Large intestine (tissue), 3 donors: ENCODE measurements at regions not wholly inside any gene's neighbourhood (a gene's known extent, or its start where the extent isn't known, plus 50 kb on each side); places are given as distances from the start of the nearest gene placed in this dataset.

Experiments used
- DNase-seq, 2 donors: peaks; one replicate each; pipeline versions ENCODE4 v3.0.0 to v3.0.0-alpha.2; 2013
- H3K27ac ChIP-seq: one replicate; pipeline ENCODE4 v1.5.1; 2013; ENCODE audit warnings: low read length
- H3K27me3 ChIP-seq: 2 replicates; pipeline ENCODE4 v1.6.1; 2013; ENCODE audit warnings: low read length; ENCODE audit not compliant: control insufficient read depth, insufficient read depth
- H3K36me3 ChIP-seq: 2 replicates; pipeline ENCODE4 v1.6.1; 2013; ENCODE audit warnings: low read length; ENCODE audit not compliant: control insufficient read depth, insufficient read depth
- H3K4me1 ChIP-seq: one replicate; pipeline ENCODE4 v1.6.1; 2013; ENCODE audit warnings: low read length; ENCODE audit not compliant: control insufficient read depth, insufficient read depth
- H3K4me3 ChIP-seq: one replicate; pipeline ENCODE4 v1.5.1; 2013; ENCODE audit warnings: low read length
- H3K9me3 ChIP-seq: one replicate; pipeline ENCODE4 v1.6.1; 2013; ENCODE audit warnings: mild to moderate bottlenecking, low read depth, low read length, moderate library complexity; ENCODE audit not compliant: control insufficient read depth
- WGBS: methylation state at CpG from one replicate; pipeline ENCODE4 v1.1.5; 2013; ENCODE audit warnings: low lambda C conversion rate; ENCODE audit not compliant: insufficient coverage; 5-methylcytosine and 5-hydroxymethylcytosine counted together

- H3K36me3 ChIP-seq = no peaks in the 10 kb centered on the region
- H3K4me1 ChIP-seq = peaks cover 9% of the 10 kb centered on the region
- no peak for DNase-seq
- H3K4me3 ChIP-seq = no peak overlapping the region
- H3K9me3 ChIP-seq = no peaks in the 10 kb centered on the region
- WGBS = no CpG with 5 or more reads among the region's 5 CpGs
- no peaks in the 10 kb centered on the region for H3K27me3 ChIP-seq
- H3K27ac ChIP-seq = no peak overlapping the region
These were observed 111.9 kb upstream of the TNRC6C start for GRCh38 chr17:77846531-77847085.

DNA sequence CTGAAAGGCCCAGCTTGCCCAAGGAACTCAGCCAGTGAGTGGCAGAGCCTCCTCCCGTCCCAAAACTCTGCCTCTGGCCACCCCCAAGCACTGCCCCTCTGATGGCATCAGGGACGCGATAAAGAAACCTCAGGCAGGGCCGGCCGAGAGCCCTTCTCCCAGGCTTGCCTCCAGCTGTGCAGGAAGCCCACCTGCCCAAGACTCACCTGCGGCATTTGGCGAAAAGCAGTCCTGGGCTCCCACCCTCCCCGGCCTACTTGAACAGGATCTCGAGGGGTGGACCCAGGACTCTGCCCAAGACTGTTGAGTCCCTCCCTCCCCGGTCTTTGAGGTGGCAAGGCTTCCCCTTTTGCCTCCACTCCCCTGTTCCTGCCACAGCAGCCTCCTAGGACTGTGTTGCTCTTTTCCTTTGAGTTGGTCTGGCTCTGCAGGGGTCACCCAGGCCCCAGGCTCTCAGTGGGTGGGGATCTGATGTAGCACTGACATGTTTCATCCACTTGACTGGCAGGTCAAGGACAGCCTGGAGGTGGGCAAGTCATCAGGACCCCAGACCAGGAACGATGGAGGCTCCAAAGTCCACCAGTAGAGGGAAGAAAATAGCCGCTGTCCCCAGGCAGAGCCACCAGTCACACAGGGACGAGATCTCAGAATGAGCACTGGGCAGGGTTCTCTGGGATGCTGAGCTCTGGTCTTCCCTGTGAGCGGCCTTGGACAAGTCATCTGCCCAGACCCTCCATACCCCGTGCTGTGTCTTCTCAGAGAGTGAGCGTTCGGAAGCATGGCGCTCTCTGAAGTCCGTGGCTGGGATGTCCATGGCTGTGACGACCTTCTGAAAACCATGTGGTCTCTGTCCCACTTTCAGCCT, 111.0 kb upstream of the TNRC6C start:
- no peaks in the 10 kb centered on the region for H3K36me3 ChIP-seq
- DNase-seq = no peak
- H3K9me3 ChIP-seq = no peaks in the 10 kb centered on the region
- WGBS = 80% methylated on average over 1 of the region's 20 CpGs
- H3K4me1 ChIP-seq = peaks cover under 1% of the 10 kb centered on the region
- H3K4me3 ChIP-seq = no peak overlapping the region
- no peak overlapping the region for H3K27ac ChIP-seq
- H3K27me3 ChIP-seq = no peaks in the 10 kb centered on the region

DNA sequence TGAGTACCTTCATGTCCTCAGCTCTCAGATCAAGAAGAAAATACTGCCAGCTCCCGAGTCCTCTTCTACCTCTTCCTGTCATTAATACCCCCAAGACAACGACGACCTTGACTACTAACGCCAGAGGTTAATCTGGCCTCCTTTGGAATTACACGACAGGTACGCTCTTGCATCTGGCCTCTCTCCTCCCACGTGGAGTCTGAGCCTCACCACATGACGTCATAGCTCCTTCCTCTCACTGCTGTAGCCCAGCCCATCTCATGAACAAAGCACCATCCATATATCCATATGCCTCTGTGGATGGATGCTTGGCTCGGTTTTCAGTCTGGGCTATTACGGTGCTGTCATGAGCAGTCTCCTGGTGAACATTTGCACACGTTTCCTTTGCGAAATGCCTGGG, 110.2 kb upstream of the TNRC6C start:
- DNase-seq = no peak
- WGBS = no CpG with 5 or more reads among the region's 12 CpGs
- H3K27me3 ChIP-seq = no peaks in the 10 kb centered on the region
- no peak overlapping the region for H3K4me3 ChIP-seq
- no peaks in the 10 kb centered on the region for H3K36me3 ChIP-seq
- no peaks in the 10 kb centered on the region for H3K9me3 ChIP-seq
- H3K4me1 ChIP-seq = no peaks in the 10 kb centered on the region
- H3K27ac ChIP-seq = no peak overlapping the region

- WGBS = 75% methylated on average over 2 of the region's 6 CpGs
- no peak overlapping the region for H3K27ac ChIP-seq
- no peaks in the 10 kb centered on the region for H3K9me3 ChIP-seq
- H3K27me3 ChIP-seq = peaks cover 3% of the 10 kb centered on the region
- DNase-seq = peak in 1 of 2 donors; percentile 53
- H3K36me3 ChIP-seq = no peaks in the 10 kb centered on the region
- no peaks in the 10 kb centered on the region for H3K4me1 ChIP-seq
- no peak overlapping the region for H3K4me3 ChIP-seq
These were observed 109.3 kb upstream of the TNRC6C start for GRCh38 chr17:77849239-77849638.

DNA sequence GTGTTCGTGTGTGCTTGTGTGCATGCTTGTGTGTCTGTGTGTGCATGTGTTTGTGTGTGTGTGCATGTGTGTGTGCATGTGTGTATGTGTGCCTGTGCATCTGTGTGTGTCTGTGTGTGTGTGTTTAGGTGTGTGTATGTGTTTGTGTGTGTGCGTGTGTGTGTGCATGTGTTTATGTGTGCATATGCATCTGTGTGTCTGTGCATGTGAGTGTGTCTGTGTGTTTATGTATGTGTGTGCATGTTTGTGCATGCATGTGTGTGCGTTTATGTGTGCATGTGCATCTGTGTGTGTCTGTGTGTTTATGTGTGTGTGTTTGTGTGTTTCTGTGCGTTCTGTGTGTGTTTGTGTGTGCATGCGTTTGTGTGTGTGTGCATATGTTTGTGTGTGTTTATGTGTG, 106.6 kb upstream of the TNRC6C start:
- DNase-seq = no peak
- WGBS = no CpG with 5 or more reads among the region's 5 CpGs

GRCh38 chr17:77852731-77853130, 105.8 kb upstream of the TNRC6C start:
- DNase-seq = no peak
- no peak overlapping the region for H3K4me3 ChIP-seq
- H3K4me1 ChIP-seq = no peaks in the 10 kb centered on the region
- no peaks in the 10 kb centered on the region for H3K36me3 ChIP-seq
- no peak overlapping the region for H3K27ac ChIP-seq
- H3K27me3 ChIP-seq = peaks cover 7% of the 10 kb centered on the region
- H3K9me3 ChIP-seq = no peaks in the 10 kb centered on the region
- no CpG with 5 or more reads among the region's 16 CpGs for WGBS

More for the DNA sequence above, 106.6 kb upstream of the TNRC6C start:
- Histone ChIP-seq H3K27ac (no peak overlapping the region), H3K36me3 (no peaks in the 10 kb centered on the region), H3K4me1 (no peaks in the 10 kb centered on the region), H3K9me3 (no peaks in the 10 kb centered on the region), H3K27me3 (peaks cover 3% of the 10 kb centered on the region), H3K4me3 (no peak overlapping the region)

DNA sequence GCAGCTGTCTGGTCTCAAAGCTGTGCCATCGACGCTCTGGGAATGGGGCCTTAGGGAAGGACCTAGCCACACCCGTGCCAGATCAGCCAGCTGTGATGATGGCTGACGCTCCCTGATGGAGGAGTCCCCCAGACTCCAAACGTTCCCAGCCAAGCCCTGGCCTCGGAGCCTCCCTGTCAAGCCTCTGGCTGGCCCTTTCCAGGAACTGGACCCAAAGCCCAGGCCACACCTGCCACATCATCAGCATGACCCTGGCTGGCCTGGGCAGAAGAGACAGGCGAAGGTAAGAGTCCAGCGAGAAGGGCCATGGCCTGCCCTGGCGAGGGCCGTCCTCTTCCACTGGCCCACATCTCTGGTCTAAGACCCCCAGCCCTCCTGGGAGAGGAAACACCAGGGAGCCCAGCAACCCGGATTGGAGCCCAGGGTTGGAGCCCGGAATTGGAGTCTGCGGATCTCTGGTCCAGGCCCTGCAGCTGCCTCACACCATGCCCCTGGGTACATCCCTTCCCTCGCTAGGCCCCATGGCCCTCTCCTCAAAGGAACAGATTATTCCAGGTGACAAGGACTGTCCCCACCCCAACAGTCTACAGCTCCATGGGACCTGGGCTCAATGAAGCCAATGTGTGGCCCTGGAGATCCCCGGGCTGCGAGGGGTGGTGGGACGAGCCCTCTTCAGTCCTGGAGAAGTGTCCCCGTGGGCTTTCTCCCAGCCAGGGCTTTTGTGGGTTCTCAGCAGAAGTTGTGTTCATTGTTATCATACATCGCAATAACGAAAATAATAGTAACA, 105.1 kb upstream of the TNRC6C start:
- peaks cover 8% of the 10 kb centered on the region for H3K27me3 ChIP-seq
- H3K4me3 ChIP-seq = no peak overlapping the region
- H3K27ac ChIP-seq = no peak overlapping the region
- H3K4me1 ChIP-seq = no peaks in the 10 kb centered on the region
- no peak for DNase-seq
- H3K36me3 ChIP-seq = no peaks in the 10 kb centered on the region
- no CpG with 5 or more reads among the region's 20 CpGs for WGBS
- H3K9me3 ChIP-seq = no peaks in the 10 kb centered on the region

DNA sequence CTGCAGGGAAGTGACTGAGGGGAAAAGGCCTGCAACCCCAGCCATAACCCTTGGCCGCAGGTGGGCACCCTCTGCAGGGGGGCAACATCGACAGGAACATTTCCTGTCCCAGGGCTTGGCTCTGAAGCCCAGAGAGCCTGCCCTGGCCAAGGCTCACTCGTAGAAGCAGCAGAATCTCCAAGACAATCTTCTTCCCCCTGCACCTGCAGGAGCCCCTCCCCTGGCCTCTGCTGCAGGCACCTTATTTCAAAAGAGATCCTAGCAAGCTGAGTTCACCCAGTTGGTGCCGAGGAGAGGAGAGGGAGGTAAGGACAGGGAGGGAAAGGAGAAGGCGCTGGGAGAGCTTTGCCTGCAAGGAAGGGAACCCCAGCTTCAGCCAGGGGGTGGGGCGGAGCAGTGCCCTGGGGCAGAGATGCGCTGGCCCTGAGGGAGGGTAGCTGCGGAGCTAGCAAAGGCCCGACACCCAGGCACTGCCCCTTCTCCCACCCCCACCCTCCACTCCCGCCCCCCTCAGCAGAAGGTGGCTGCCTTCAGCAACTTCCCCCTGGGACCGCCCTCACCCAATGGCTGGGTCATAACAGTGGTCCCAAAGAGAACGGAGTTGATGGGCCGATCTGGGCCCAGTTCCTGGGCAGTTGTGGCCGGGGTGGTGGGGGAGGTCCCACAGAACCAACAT, 104.3 kb upstream of the TNRC6C start:
- Histone ChIP-seq H3K27ac (no peak overlapping the region), H3K27me3 (peaks cover 8% of the 10 kb centered on the region), H3K9me3 (no peaks in the 10 kb centered on the region), H3K36me3 (no peaks in the 10 kb centered on the region), H3K4me3 (no peak overlapping the region), H3K4me1 (no peaks in the 10 kb centered on the region)
- DNase-seq = no peak
- WGBS = no CpG with 5 or more reads among the region's 14 CpGs

DNA sequence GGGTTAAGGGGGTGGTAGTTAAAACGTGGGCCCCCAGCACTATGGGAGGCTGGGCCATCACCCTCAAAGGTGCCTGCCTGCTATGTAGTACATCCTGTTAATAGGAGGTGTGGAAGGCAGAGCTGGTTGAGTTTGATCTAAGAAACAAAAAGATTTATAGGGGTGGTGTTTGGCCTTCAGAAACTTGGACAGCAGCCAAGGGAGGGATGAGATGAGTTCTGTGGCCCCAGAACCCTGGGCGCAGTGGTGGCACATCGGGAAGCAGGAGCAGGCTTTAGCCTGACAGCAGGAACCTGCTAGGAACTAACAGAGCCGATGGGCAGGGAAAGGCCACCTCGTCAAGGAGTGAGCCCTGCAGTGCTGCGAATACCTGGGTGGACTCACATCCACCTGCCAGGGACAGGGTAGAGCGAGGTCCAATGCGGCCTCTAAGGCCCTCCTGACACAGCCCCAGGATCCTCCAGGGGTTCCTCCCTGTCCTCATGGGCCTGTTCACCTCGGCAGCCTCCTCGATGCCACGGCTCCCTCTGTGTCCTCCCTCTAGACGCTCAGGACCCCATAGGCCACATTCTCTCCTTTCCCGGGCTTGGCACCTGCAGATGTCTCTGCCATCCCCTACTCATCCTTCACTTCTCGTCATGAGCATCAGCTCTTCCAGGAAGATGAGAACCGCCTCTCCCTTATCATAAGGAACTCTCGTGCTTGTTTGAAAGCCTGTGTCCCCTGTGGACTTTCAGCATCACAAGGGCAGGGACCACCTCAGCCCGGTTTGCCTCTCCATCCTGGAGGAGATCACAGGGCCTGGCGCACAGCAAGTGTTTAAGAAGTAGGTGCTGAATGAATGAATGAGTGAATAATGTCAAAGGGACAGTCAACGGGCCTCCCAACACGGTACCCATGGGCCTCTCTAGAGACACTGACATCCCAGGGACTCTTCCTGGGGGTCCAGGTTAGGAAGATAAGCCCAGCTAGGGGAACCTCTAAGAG, 103.5 kb upstream of the TNRC6C start:
- peaks cover 8% of the 10 kb centered on the region for H3K27me3 ChIP-seq
- no peak overlapping the region for H3K27ac ChIP-seq
- no peak overlapping the region for H3K4me3 ChIP-seq
- H3K36me3 ChIP-seq = no peaks in the 10 kb centered on the region
- no peak for DNase-seq
- no peaks in the 10 kb centered on the region for H3K9me3 ChIP-seq
- H3K4me1 ChIP-seq = no peaks in the 10 kb centered on the region
- WGBS = no CpG with 5 or more reads among the region's 20 CpGs
